ENCODE measurements at regions not wholly inside any gene's neighbourhood (a gene's known extent, or its start where the extent isn't known, plus 50 kb on each side); places are given as distances from the start of the nearest gene placed in this dataset.

DNA sequence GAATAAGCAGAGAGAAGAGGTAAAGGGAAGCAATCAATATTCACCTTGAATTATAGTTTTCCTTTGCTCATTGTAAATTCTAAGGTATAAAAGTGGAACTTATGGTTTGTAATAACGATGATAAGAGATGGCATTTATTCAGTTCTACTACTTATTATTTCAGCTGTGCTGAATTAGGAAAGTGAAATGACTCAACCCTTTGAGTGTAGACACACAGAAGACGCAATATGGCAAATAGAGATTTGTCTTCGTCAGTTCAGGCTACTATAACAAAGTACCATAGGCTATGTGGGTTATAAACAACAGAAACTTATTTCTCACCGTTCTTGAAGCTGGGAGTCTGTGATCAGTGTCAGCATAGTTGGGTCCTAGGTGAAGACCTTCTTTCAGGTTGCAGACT is 713.0 kb upstream of the PCDH9 start:
- no peaks in the 10 kb centered on the region for H3K36me3 Mint-ChIP-seq (ENCODE audit: low read depth)
- no peak overlapping the region for H3K4me3 Mint-ChIP-seq
- no peaks in the 10 kb centered on the region for H3K27me3 Mint-ChIP-seq (ENCODE audit: low read depth)
- H3K4me1 Mint-ChIP-seq: no peaks in the 10 kb centered on the region
- TF ChIP-seq, protein P1, sequence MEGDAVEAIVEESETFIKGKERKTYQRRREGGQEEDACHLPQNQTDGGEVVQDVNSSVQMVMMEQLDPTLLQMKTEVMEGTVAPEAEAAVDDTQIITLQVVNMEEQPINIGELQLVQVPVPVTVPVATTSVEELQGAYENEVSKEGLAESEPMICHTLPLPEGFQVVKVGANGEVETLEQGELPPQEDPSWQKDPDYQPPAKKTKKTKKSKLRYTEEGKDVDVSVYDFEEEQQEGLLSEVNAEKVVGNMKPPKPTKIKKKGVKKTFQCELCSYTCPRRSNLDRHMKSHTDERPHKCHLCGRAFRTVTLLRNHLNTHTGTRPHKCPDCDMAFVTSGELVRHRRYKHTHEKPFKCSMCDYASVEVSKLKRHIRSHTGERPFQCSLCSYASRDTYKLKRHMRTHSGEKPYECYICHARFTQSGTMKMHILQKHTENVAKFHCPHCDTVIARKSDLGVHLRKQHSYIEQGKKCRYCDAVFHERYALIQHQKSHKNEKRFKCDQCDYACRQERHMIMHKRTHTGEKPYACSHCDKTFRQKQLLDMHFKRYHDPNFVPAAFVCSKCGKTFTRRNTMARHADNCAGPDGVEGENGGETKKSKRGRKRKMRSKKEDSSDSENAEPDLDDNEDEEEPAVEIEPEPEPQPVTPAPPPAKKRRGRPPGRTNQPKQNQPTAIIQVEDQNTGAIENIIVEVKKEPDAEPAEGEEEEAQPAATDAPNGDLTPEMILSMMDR (IDR thresholded peaks at IDR 0.05; ENCODE audit: unreplicated experiment in 3 of 3): no peak
- no peaks in the 10 kb centered on the region for H3K9me3 Mint-ChIP-seq
- H3K27ac Mint-ChIP-seq: no peak overlapping the region

DNA sequence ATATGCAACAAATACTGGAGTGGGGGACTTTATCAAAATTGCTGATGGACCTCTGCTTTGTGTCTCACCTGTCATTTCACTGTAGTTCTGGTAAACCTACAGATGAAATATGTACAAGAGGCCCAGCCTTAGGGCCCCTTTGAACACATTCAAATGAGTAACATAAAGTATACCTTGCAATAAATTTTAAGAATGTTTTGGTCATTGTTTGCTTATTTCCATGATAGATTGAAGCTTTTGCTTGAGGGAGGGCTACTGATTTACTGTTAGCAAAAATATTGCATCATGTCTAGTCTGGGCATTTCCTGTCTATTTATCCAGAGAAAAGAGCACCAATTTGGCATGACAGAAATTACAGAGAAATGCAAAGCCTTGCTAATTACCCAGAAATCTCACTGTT is 705.5 kb upstream of the PCDH9 start:
- no peak overlapping the region for H3K4me3 Mint-ChIP-seq
- peak overlapping the region in 1 of 3 experiments; percentile 34 for H3K27ac Mint-ChIP-seq
- peaks cover 4% of the 10 kb centered on the region for H3K4me1 Mint-ChIP-seq
- TF ChIP-seq, protein P1 (IDR thresholded peaks at IDR 0.05; ENCODE audit: unreplicated experiment in 3 of 3): no peak
- H3K9me3 Mint-ChIP-seq: no peaks in the 10 kb centered on the region
- no peaks in the 10 kb centered on the region for H3K36me3 Mint-ChIP-seq (ENCODE audit: low read depth)
- no peaks in the 10 kb centered on the region for H3K27me3 Mint-ChIP-seq (ENCODE audit: low read depth)

DNA sequence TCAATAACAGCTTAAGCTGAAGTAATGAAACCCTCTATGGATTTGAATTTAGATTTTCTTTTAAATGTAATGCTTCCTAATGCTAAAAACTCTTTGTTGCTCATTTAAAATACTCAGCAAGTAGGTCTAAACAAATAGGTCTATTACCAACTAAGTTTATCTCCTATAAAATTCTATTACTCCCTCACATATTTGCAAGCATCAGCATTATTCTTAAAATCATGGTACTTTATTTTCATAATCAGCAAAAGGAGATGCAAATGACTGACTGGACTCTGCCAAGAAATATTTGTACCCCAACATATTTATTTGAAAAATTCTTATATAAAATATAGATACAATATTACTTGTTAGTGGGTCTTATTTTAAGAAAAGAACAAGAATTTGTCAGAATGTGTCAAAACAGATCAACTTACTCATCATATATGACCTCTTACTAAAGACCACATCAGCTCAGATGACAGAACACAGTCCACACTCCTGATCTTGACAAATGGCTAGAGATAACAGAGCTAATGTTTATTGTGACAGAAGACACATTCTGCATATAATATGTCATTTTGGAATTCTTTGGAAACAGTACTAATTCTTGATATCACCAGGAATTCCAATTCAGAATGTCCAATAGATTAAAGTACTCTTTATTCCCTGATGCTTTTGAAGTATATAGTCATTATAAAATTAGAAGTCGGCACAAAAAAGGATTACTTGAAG is 704.6 kb upstream of the PCDH9 start:
- Mint-ChIP-seq H3K9me3 (no peaks in the 10 kb centered on the region), H3K27me3 (ENCODE audit: low read depth) (no peaks in the 10 kb centered on the region), H3K4me1 (peaks cover 4% of the 10 kb centered on the region), H3K4me3 (no peak overlapping the region), H3K27ac (no peak overlapping the region), H3K36me3 (ENCODE audit: low read depth) (no peaks in the 10 kb centered on the region)
- TF ChIP-seq, protein P1 (IDR thresholded peaks at IDR 0.05; ENCODE audit: unreplicated experiment in 3 of 3): no peak

DNA sequence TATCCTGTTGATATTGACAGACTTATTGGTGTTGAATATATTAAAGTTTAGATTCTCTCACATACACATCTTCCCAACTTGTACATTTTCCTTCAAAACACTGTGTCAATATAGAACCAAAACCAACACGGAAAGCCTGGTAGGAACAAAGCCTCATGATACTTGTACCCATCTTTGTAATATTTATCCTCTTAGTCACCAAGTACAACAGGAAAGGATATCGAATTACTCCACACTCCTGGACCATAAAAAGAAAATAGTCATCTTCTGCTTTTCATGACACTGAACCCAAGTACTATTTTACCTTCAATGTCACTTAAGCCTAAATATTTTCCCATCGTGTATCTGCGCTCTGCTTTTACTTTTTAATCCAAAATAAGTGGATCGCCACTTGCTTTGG is 702.9 kb upstream of the PCDH9 start:
- H3K27me3 Mint-ChIP-seq (ENCODE audit: low read depth): no peaks in the 10 kb centered on the region
- no peak overlapping the region for H3K4me3 Mint-ChIP-seq
- no peak overlapping the region for H3K27ac Mint-ChIP-seq
- no peaks in the 10 kb centered on the region for H3K9me3 Mint-ChIP-seq
- peaks cover 4% of the 10 kb centered on the region for H3K4me1 Mint-ChIP-seq
- TF ChIP-seq, protein P1 (IDR thresholded peaks at IDR 0.05; ENCODE audit: unreplicated experiment in 3 of 3): no peak
- H3K36me3 Mint-ChIP-seq (ENCODE audit: low read depth): no peaks in the 10 kb centered on the region

DNA sequence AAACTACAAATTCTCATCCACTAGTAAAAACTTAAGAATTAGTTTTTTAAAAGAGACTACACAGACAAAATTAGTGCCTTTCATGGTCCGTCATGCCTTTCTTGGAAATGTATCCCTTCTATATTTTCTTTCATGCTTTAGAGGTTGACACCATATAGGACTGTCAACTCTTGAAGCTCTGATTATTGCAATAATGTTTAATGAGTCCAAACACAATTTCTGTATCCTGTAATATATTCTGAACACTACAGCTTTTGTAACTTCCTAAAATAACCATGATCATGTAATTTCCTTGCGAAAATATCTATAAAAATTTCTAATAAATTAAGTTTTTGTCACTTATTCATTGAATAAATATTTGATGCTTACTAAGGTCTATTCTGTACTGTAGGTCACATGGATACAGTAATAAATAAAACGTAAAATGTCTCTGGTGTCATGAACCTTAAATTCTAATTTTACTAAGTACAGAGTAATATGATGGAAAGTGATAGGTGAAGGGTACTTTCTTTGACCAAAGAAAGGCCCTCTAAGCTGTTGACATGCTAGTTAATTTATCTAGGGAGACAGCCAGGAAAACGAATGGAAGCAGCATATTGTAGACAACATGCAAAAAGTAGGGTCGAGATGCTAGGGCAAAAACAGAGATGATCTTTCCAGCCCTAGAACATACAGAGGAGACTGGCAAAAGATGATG is 687.3 kb upstream of the PCDH9 start:
- TF ChIP-seq, protein P1 (IDR thresholded peaks at IDR 0.05; ENCODE audit: unreplicated experiment in 3 of 3): no peak
- H3K4me1 Mint-ChIP-seq: no peaks in the 10 kb centered on the region
- H3K9me3 Mint-ChIP-seq: peaks cover 7% of the 10 kb centered on the region
- H3K4me3 Mint-ChIP-seq: no peak overlapping the region
- no peaks in the 10 kb centered on the region for H3K27me3 Mint-ChIP-seq (ENCODE audit: low read depth)
- H3K36me3 Mint-ChIP-seq (ENCODE audit: low read depth): no peaks in the 10 kb centered on the region
- H3K27ac Mint-ChIP-seq: no peak overlapping the region

DNA sequence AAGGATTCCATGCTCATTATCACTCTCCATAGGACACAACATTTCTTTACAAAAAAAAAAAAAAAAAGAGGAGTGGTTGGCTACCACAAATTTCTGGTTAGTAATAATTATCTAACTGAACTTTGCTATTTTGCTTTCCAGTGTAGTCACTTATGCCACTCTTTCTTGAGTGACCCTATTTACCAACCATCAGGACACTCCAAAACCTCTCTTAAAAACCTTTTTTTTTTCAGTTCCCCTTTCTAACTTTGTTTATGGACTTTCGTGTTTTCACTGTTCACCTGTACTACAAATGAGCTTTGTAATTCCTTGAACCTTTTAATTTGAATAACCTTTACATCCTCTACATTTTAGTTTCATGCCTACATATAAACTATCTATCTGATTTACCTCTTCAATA is 686.5 kb upstream of the PCDH9 start:
- H3K36me3 Mint-ChIP-seq (ENCODE audit: low read depth): no peaks in the 10 kb centered on the region
- TF ChIP-seq, protein P1 (IDR thresholded peaks at IDR 0.05; ENCODE audit: unreplicated experiment in 3 of 3): no peak
- H3K4me1 Mint-ChIP-seq: no peaks in the 10 kb centered on the region

More for the DNA sequence above, 686.5 kb upstream of the PCDH9 start:
- Mint-ChIP-seq H3K9me3 (peaks cover 7% of the 10 kb centered on the region), H3K27me3 (ENCODE audit: low read depth) (no peaks in the 10 kb centered on the region), H3K4me3 (no peak overlapping the region), H3K27ac (no peak overlapping the region)

Data from nephron (organoid).